ENCODE measurements at regions not wholly inside any gene's neighbourhood (a gene's known extent, or its start where the extent isn't known, plus 50 kb on each side); places are given as distances from the start of the nearest gene placed in this dataset.

GRCh38 chr2:15890124-15890754 lies 50.1 kb upstream of the MYCN start:
- H3K9ac ChIP-seq (ENCODE audit: low read length) = no peak overlapping the region
- no peak for TF ChIP-seq RAD21 (conservative IDR thresholded peaks at IDR 0.05)
- TF ChIP-seq EZH2 (IDR thresholded peaks at IDR 0.05; ENCODE audit: borderline replicate concordance, insufficient read depth, low read length, poor library complexity, severe bottlenecking) = no peak
- H3K9me3 ChIP-seq (ENCODE audit: low read length) = no peaks in the 10 kb centered on the region
- H3K36me3 ChIP-seq (ENCODE audit: insufficient read depth, low read length) = no peaks in the 10 kb centered on the region
- no peaks in the 10 kb centered on the region for H3K9me2 ChIP-seq (ENCODE audit: insufficient read depth, low read length)
- H3F3A ChIP-seq (ENCODE audit: insufficient read depth, low read length, poor library complexity, severe bottlenecking) = no peaks in the 10 kb centered on the region
- no peak overlapping the region for H2AFZ ChIP-seq (ENCODE audit: low read depth, low read length)
- H3K79me2 ChIP-seq (replicated peaks; ENCODE audit: insufficient read depth, low read length) = no peaks in the 10 kb centered on the region
- no peaks in the 10 kb centered on the region for H3K27me3 ChIP-seq (ENCODE audit: insufficient read depth, low read depth, low read length)
- H4K20me1 ChIP-seq (ENCODE audit: insufficient read depth) = no peaks in the 10 kb centered on the region
- no peak overlapping the region for H3K4me3 ChIP-seq (ENCODE audit: low read length)
- no peak overlapping the region for H3K4me2 ChIP-seq (ENCODE audit: low read length)
- no peak overlapping the region for H3K27ac ChIP-seq (ENCODE audit: low read length)

Small RNAs in the stretch of these regions (small RNA-seq; reads per million reads assigned to genes)
- gene RNU5E-7P = 0 reads per million in 3 experiments
